GM19452 (cell line): ENCODE measurements at regions not wholly inside any gene's neighbourhood (a gene's known extent, or its start where the extent isn't known, plus 50 kb on each side); places are given as distances from the start of the nearest gene placed in this dataset.
"Not testable (repeated sequence)": the region's sequence is repeated elsewhere in the genome, so short reads cannot be mapped to it uniquely, and the experiment has no call there.

Experiments
- ATAC-seq: cut with Tn5 transposase; IDR thresholded peaks from one replicate; pipeline ENCODE4 v1.9.1; 2021; ENCODE audit not compliant: unreplicated experiment

DNA sequence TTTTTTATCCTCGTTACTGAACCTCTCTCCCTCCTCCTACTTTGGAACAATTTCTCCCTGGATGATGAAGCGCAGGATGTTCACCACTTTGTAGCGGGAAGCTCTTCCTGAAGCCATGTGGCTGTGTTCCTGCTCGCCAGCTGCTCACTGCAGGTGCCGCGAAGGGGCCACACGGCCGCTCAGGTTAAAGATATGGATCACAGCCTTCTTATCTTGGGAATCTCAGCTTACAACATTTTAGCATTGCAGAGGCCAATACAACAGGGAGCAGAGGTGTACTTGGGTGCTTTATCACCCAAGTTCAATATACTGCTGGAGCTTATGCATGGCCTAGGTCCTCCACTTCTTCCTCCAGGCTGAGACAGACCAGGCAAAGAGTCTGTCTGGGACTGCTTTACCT lies 201.2 kb upstream of the G2E3 start:
- ATAC-seq, result no peak

DNA sequence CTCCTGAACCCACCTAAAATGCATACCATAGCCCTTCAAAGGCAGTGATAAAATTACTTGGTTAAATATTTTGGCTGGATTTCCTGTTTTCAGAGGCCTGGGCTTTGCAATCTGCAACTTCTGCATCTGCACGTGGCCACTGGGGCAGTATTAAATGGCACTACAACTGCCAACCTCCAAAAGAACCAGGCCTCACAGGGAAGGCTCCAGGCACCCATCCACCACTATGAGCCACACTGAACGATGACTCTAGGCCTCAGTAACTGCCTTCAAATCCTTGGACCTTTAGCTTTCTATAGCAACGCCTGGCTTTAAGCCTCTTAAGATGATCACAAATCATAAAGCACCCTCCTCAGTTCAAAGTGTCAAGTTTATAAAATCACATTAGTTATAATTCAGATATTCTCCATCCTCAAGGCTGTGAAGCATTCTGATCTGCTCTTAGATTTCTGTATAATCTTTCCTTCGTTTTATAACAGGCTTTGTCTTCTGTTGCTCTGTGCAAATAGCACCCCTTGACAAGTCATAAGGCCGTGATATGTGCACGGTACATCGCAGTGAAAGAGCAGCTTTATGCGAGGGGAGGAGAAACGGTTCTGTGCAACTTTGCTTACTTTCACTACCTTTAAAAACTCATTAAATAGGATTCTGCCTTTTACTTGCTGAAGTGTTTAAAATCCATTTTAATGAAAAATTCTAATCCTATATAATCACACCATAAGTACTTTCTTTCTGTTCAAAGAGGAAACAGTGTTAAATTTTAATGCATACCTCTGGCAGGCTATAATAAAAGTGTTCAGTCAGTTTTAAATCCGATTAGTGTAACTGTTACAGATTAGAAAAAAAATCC lies 196.4 kb upstream of the G2E3 start:
- no peak for ATAC-seq

GRCh38 chr14:30363219-30363880 lies 195.6 kb upstream of the G2E3 start:
- not testable (repeated sequence) for ATAC-seq

- ATAC-seq, result no peak
Measured at GRCh38 chr14:30369502-30370180, 189.3 kb upstream of the G2E3 start.

DNA sequence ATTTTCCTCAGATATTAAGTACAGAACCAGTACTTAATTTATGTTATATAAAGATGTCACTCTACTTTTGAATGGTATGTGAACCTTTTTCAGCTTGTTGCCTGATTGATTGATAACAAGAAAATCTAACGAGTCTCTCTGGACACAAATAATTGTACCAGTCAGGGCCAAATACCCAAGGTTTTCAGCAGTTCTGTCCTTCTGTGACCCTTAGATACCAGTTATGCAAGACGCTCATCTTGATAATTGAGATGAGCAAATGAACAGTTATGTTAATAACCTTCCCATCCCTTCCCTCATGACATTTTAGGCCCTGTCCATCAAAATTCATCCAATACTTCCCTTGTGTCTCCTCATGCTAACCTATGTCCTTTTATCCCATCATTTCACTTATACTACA lies 185.9 kb upstream of the G2E3 start:
- ATAC-seq, result no peak

GRCh38 chr14:30373526-30373925 lies 185.4 kb upstream of the G2E3 start:
- no peak for ATAC-seq

- ATAC-seq, result peak; percentile 94
Measured at GRCh38 chr14:30375296-30375892, 183.6 kb upstream of the G2E3 start.

DNA sequence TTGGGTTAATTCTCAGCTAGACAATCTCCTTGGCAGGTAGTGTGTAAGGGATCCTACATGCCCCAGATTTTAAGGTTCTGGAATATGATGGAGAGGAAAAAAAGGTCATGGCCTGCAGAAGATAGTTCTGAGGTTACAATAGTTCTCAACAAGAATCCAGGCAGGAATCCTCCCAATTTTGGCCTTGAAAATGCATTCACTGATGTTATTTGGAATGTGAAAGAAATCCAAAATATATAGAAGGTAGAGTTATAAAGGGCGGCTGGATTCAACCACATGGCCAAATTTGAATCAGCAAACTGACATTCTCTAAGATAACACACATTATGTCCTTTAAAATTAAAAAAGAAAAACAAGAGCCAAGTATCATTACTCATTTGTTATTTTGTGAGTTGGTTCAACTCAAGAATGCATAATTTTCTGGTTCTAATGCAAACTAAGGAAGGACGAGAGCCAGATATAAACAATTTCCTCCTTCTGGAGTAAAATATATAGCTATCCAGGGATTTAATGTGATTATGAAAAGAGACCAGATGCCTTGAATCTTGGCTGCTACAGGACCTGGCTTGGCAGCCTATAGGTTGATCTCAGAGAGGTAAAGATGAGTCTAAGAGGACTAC lies 177.0 kb upstream of the G2E3 start:
- ATAC-seq, result no peak

DNA sequence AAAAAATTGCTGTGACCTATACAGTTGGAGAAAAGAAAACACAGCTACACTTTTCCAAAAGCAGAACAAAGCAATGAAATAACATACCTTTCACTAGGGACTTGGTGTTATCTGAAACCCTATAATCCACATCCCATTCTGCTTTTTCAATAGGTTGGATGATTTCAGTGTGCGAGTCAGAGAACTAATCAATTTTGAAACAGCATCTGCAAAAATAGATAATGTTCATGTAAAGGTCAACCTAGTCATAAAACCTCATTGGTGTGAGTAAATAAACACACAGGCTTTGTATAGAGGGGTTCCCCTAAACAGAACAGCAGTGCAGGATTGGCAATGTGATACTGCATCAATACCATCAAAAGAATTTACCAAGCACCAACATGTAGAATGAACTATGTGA lies 173.0 kb upstream of the G2E3 start:
- no peak for ATAC-seq

DNA sequence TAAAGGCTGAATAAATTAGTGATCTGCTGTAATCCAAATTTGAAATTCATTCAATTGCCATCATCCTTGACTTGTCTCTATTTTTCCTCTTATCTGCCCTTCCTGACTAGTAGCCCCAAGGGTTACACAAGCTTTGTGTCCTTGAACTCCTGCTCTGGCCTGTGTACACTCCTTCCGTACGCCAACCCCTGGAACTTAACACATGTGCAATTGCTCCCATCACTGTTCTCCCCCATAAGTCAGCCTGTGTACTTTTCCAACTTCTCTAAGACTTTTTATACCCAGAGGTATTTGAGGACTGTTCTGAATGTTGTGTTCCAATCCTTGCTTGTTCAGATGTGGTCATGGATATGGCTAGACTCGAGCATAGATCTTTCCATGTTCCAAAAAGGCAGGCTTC lies 171.1 kb upstream of the G2E3 start:
- no peak for ATAC-seq

DNA sequence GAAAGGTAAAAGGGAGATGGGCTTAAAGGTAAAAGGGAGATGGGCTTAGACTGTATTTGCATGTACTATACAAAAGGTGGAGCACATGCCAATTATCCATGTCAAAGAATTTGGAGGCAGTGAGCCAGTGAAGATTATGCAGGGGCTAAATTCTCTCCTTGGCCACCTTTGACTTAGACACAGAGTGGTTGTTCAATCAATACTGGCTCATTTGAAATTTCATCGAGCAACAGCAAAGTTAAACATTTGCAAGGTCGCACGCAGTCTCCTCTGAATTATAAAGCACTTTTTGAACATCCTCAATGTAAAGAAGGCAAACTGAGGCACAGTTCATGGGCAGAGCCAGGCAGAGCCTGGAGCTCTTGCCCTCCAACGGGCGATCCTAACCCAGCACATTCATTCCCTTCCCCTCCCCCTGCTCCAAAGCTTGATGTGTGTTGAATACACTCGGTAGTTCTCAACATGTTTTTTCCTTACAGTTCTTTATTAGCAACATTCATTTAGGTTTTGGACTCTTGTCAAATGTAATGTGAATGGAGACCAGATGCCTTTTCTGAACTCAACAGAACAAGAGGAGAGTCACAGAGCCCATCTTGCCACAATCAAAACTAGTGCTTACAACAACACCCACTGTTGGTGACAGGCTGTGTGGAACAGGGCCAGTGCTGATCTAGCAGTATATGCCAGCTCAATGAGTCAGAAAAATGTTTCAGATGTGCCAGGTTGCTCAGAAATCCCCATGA lies 169.7 kb upstream of the G2E3 start:
- no peak for ATAC-seq

GRCh38 chr14:30389877-30390385 lies 169.0 kb upstream of the G2E3 start:
- ATAC-seq, result no peak

- no peak for ATAC-seq
Measured at GRCh38 chr14:30395065-30395464, 163.9 kb upstream of the G2E3 start.

DNA sequence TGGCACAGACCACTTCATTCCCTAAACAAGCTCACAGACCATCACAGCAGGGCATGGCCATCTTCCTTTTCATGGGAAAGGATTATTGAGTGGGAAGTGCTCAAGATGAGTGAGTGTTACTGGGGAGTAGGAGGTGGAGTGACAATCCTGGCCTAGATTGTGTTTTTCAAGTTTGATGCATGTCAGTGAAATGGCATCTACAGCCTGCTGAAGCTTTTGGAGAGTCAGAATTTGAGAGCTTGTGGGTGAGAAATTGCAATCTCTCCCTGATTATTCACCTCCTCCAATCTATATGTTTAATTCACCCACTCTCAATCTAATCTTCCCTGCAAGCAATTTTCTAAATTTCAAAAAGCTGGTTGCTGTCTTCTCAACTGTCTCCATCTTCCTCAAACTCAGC lies 156.1 kb upstream of the G2E3 start:
- no peak for ATAC-seq

- no peak for ATAC-seq
Measured at GRCh38 chr14:30403791-30404190, 155.2 kb upstream of the G2E3 start.

DNA sequence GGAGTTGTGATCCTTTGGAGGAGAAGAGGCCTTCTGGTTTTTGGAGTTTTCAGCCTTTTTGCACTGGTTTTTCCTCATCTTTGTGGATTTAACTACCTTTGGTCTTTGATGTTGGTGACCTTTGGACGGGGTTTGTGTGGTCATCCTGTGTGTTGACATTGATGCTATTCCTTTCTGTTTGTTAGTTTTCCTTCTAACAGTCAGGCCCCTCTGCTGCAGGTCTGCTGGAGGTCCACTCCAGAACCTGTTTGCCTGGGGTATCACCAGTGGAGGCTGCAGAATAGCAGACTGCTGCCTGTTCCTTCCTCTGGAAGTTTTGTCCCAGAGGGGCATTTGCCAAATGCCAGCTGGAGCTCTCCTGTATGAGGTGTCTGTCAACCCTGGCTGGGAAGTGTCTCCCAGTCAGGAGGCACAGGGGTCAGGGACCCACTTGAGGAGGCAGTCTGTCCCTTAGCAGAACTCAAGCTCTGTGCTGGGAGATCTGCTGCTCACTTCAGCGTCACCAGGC lies 149.4 kb upstream of the G2E3 start:
- not testable (repeated sequence) for ATAC-seq

DNA sequence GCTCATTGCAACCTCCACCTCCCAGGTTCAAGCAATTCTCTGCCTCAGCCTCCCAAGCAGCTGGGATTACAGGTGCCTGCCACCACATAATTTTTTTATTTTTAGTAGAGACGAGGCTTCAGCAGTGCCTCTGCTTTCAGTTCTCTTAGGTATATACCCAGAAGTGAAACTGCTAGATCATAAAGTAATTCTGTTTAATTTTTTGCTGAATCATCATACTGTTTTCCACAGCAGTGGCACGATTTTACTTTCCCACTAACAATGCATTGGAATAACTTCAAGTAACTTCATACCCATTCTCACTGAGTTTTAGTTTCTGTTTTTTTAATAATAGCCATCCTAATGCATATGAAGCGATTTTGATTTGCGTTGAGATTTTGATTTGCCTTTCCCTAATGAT lies 148.0 kb upstream of the G2E3 start:
- ATAC-seq, result no peak

DNA sequence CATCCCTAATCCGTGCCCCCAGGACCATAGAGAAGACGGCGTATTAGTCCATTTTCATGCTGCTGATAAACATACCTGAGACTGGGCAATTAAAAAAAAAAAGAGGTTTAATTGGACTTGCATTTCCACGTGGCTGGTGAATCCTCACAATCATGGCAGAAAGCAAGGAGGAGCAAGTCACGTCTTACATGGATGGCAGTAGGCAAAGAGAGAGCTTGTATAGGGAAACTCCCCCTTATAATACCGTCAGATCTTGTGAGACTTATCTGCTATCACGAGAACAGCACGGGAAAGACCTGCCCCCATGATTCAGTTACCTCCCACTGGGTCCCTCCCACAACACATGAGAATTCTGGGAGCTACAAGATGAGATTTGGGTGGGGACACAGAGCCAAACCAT lies 145.8 kb upstream of the G2E3 start:
- ATAC-seq, result not testable (repeated sequence)

DNA sequence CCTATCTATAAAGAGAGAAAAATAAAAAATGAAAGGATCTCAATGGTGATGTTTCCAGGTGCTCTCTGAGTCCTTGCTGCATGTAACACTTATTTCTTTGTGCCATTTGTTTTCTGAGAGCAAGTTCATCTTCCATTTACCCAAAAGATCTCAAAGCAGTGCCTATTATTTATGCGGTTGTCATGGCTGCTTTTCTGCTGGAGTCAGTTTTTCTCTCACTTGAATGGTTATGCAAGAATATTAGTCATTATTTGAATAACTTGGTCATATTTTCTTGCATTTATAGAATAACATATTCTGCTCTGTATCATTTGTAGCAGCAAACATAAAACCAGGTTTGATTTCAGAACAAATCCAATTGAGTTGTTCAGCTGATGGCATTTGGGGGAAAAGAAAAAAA lies 141.8 kb upstream of the G2E3 start:
- no peak for ATAC-seq

DNA sequence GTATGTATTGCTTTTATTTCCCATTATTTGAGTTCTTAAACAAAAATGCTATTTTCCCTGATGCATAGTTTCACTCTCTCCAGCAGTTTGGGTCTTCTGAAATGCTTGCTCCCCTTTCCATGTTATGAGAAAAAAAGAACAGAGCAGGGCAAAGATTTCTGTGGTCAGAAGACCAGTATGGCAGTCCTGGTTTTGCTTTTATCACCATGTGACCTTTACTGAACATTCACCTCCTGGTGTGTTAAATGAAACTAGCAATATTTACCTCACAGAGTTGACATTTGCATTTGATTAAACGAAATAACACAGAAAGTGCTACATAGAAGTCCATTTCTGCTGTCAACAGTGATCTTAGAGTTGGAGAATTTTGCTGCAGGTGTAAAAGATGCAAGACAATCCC lies 141.0 kb upstream of the G2E3 start:
- ATAC-seq, result no peak
